BLaER1 treated with 17β-estradiol and CSF1 and Interleukin-3, amounts not matched to agents 10 nM and 100 nM (cell line): ENCODE measurements at regions not wholly inside any gene's neighbourhood (a gene's known extent, or its start where the extent isn't known, plus 50 kb on each side); places are given as distances from the start of the nearest gene placed in this dataset.

Experiments
- H3K27ac ChIP-seq, 11 experiments: shearing (Covaris generic); formaldehyde crosslinking; 2 replicates each; pipeline ENCODE4 v1.8.1; 2022
- H3K27me3 ChIP-seq, 11 experiments: shearing (Covaris generic); formaldehyde crosslinking; 2 replicates each; pipeline ENCODE4 v1.8.1; 2022
- H3K36me3 ChIP-seq, 11 experiments: shearing (Covaris generic); formaldehyde crosslinking; 2 replicates each; pipeline ENCODE4 v1.8.1; 2022
- H3K4me1 ChIP-seq, 10 experiments: shearing (Covaris generic); formaldehyde crosslinking; 2 replicates each; pipeline ENCODE4 v1.8.1; 2022
- H3K4me2 ChIP-seq, 11 experiments: shearing (Covaris generic); formaldehyde crosslinking; 2 replicates each; pipeline ENCODE4 v1.8.1; 2022
- H3K4me3 ChIP-seq, 10 experiments: shearing (Covaris generic); formaldehyde crosslinking; 2 replicates each; pipeline ENCODE4 v1.8.1; 2022
- H3K9ac ChIP-seq, 11 experiments: shearing (Covaris generic); formaldehyde crosslinking; 2 replicates each; pipeline ENCODE4 v1.8.1; 2022
- H3K9me3 ChIP-seq, 11 experiments: shearing (Covaris generic); formaldehyde crosslinking; replicated peaks in 1 of 11; 2 replicates each; pipeline ENCODE4 v1.8.1; 2022
- H4K20me1 ChIP-seq, 11 experiments: shearing (Covaris generic); formaldehyde crosslinking; 2 replicates each; pipeline ENCODE4 v1.8.1; 2022
- Cebpa-rat ChIP-seq, 11 experiments: shearing (Covaris generic); IDR thresholded peaks; 2 replicates each; pipeline ENCODE4 v1.8.1; 2022

DNA sequence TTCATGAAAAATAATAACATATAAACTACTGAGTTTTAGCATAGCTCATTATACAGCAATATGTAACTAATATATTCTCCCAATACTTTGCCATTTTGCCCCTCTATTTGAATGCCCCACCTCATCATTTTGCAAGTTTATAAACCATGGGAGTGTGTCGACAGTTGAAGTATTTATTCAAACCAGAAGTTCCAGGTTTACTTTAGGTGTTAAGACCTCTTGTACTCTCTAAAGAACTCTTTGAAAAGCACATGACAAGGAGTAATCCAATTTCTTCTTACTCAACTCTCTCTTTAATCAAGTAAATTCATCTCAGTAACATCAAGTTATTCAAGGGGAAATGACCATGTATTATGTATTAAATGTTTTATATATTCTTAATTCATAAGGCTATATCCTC is 240.7 kb downstream of the COX18 start:
- Histone ChIP-seq H3K27ac (no peak overlapping the region), H4K20me1 (no peaks in the 10 kb centered on the region), H3K4me3 (no peak overlapping the region), H3K9me3 (peaks cover 0 to 11% (median 6%) of the 10 kb centered on the region in 11 experiments; a peak in 9 of 22 replicates), H3K36me3 (no peaks in the 10 kb centered on the region), H3K9ac (no peak overlapping the region), H3K4me2 (no peak overlapping the region), H3K27me3 (no peaks in the 10 kb centered on the region), H3K4me1 (peaks cover 0 to 14% (median 0%) of the 10 kb centered on the region in 10 experiments; a peak in 4 of 20 replicates)
- TF ChIP-seq Cebpa-rat (IDR thresholded peaks at IDR 0.05): no peak

DNA sequence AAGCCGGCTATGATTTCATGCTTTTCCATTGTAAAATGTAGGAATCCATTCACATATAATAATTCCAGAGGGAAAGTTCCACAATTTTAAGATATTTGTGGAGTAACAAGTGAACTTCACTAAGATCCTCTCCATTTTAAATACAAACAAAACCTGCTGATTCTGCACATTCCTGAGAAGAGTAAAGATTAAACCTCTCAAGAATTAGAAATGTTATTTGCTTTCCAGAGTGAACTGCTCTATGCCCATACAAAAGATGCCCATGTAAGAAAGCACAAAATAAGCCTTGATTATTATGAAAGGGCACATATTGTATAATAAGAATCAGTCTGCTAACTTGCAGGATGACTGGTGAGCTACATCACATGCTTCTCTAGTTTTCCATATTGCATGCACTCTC is 241.5 kb downstream of the COX18 start:
- no peak for TF ChIP-seq Cebpa-rat (IDR thresholded peaks at IDR 0.05)
- Histone ChIP-seq H3K27ac (no peak overlapping the region), H3K4me2 (peak overlapping the region in 2 of 11 experiments; percentile 44 to 48; a peak in 3 of 22 replicates), H3K4me1 (peaks cover 0 to 14% (median 0%) of the 10 kb centered on the region in 10 experiments; a peak in 4 of 20 replicates), H3K4me3 (no peak overlapping the region), H3K9ac (no peak overlapping the region), H4K20me1 (no peaks in the 10 kb centered on the region), H3K9me3 (peaks cover 0 to 4% (median under 1%) of the 10 kb centered on the region in 11 experiments; a peak in 9 of 22 replicates), H3K36me3 (no peaks in the 10 kb centered on the region), H3K27me3 (no peaks in the 10 kb centered on the region)

GRCh38 chr4:72820107-72820506 is 249.4 kb downstream of the COX18 start:
- H3K27ac ChIP-seq: no peak overlapping the region
- H3K27me3 ChIP-seq: no peaks in the 10 kb centered on the region
- no peak for TF ChIP-seq Cebpa-rat (IDR thresholded peaks at IDR 0.05)
- peaks cover 0 to 12% (median 0%) of the 10 kb centered on the region in 10 experiments; a peak in 5 of 20 replicates for H3K4me1 ChIP-seq
- no peak overlapping the region for H3K9ac ChIP-seq
- H3K36me3 ChIP-seq: no peaks in the 10 kb centered on the region
- H3K4me2 ChIP-seq: no peak overlapping the region
- H3K9me3 ChIP-seq: no peaks in the 10 kb centered on the region
- H4K20me1 ChIP-seq: no peaks in the 10 kb centered on the region
- H3K4me3 ChIP-seq: no peak overlapping the region

- Histone ChIP-seq H4K20me1 (no peaks in the 10 kb centered on the region), H3K9ac (no peak overlapping the region), H3K4me1 (peaks cover 0 to 12% (median 0%) of the 10 kb centered on the region in 10 experiments; a peak in 5 of 20 replicates), H3K4me2 (peak overlapping the region in 3 of 11 experiments; percentile 10 to 38 (median 22); a peak in 3 of 22 replicates), H3K36me3 (no peaks in the 10 kb centered on the region), H3K27ac (no peak overlapping the region), H3K9me3 (no peaks in the 10 kb centered on the region; a peak in 1 of 22 replicates), H3K4me3 (no peak overlapping the region), H3K27me3 (no peaks in the 10 kb centered on the region)
- no peak for TF ChIP-seq Cebpa-rat (IDR thresholded peaks at IDR 0.05)
Observed at GRCh38 chr4:72817012-72817411, 248.0 kb upstream of the ADAMTS3 start.

DNA sequence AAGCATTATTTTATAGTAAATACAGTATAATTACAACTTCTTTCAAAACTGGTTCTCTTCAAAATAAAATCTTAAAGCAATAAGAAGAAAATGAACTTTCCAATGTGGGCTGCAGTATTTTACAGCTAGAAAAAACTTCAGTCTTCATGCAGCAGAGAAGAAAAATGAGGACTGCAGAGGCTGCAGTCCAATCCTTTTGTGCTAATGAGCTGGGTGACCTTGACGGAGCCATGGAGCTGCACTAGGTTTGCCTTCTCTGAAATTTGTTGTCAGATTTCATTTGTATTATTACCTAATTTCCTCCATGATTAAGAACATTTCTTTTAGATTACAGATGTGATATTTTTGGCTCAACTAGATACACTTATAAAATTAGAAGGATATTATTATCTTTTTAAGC is 245.2 kb upstream of the ADAMTS3 start:
- Histone ChIP-seq H3K4me3 (no peak overlapping the region), H3K27me3 (no peaks in the 10 kb centered on the region), H3K9ac (no peak overlapping the region), H3K9me3 (no peaks in the 10 kb centered on the region; a peak in 1 of 22 replicates), H4K20me1 (no peaks in the 10 kb centered on the region), H3K4me1 (peaks cover 0 to 6% (median 0%) of the 10 kb centered on the region in 10 experiments; a peak in 4 of 20 replicates), H3K36me3 (no peaks in the 10 kb centered on the region), H3K27ac (no peak overlapping the region), H3K4me2 (no peak overlapping the region)
- no peak for TF ChIP-seq Cebpa-rat (IDR thresholded peaks at IDR 0.05)

- Histone ChIP-seq H3K9ac (no peak overlapping the region), H4K20me1 (no peaks in the 10 kb centered on the region), H3K4me1 (no peaks in the 10 kb centered on the region), H3K27ac (no peak overlapping the region), H3K27me3 (no peaks in the 10 kb centered on the region), H3K36me3 (no peaks in the 10 kb centered on the region), H3K9me3 (no peaks in the 10 kb centered on the region; a peak in 1 of 22 replicates), H3K4me3 (no peak overlapping the region), H3K4me2 (no peak overlapping the region)
- no peak for TF ChIP-seq Cebpa-rat (IDR thresholded peaks at IDR 0.05)
Observed at GRCh38 chr4:72809208-72809607, 240.2 kb upstream of the ADAMTS3 start.

GRCh38 chr4:72805284-72805683 is 236.3 kb upstream of the ADAMTS3 start:
- H3K9me3 ChIP-seq: no peaks in the 10 kb centered on the region
- TF ChIP-seq Cebpa-rat (IDR thresholded peaks at IDR 0.05): no peak
- H3K4me2 ChIP-seq: no peak overlapping the region
- no peaks in the 10 kb centered on the region for H4K20me1 ChIP-seq
- H3K36me3 ChIP-seq: no peaks in the 10 kb centered on the region
- no peaks in the 10 kb centered on the region for H3K4me1 ChIP-seq
- no peaks in the 10 kb centered on the region for H3K27me3 ChIP-seq
- H3K4me3 ChIP-seq: no peak overlapping the region
- no peak overlapping the region for H3K9ac ChIP-seq
- no peak overlapping the region for H3K27ac ChIP-seq

GRCh38 chr4:72797486-72797885 is 228.5 kb upstream of the ADAMTS3 start:
- Histone ChIP-seq H3K9ac (no peak overlapping the region), H3K27ac (no peak overlapping the region), H3K36me3 (no peaks in the 10 kb centered on the region), H3K27me3 (no peaks in the 10 kb centered on the region), H3K9me3 (peaks cover 0 to 10% (median 7%) of the 10 kb centered on the region in 11 experiments; a peak in 12 of 22 replicates), H3K4me3 (no peak overlapping the region), H3K4me2 (no peak overlapping the region), H4K20me1 (no peaks in the 10 kb centered on the region), H3K4me1 (no peaks in the 10 kb centered on the region)
- TF ChIP-seq Cebpa-rat (IDR thresholded peaks at IDR 0.05): no peak

- Histone ChIP-seq H4K20me1 (no peaks in the 10 kb centered on the region), H3K27ac (no peak overlapping the region), H3K9ac (no peak overlapping the region), H3K4me2 (no peak overlapping the region), H3K27me3 (no peaks in the 10 kb centered on the region), H3K4me3 (no peak overlapping the region), H3K4me1 (no peaks in the 10 kb centered on the region), H3K36me3 (no peaks in the 10 kb centered on the region), H3K9me3 (no peaks in the 10 kb centered on the region)
- TF ChIP-seq Cebpa-rat (IDR thresholded peaks at IDR 0.05): no peak
Observed at GRCh38 chr4:72791054-72791453, 222.0 kb upstream of the ADAMTS3 start.

DNA sequence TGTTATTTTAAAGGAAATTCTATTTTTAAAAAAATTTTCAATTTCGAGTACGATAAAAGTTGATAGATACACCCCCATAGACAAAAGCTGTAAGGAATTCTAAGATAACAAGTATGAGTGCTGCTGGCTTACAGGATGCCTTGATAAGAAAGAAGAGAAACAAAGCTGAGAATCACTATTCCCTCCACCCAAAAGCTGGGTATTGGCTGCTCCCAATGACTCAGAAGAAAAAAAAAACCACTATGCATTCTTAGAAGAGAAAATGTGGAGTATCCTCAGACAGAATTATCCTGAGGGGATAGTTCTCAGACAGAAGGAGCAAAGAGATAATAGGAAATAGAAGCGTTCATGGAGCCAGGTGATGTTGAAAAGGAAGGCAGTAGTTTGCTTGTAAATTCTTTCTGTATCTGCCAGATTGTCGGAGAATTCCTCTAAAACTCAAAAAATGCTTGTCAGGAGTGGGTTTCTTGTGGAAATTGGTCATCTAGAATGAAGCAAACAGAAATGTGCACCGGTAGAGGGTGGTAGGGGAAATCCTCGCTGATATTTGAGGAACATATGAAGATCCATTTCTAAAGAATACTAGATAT is 217.5 kb upstream of the ADAMTS3 start:
- H3K4me3 ChIP-seq: no peak overlapping the region
- H3K9ac ChIP-seq: no peak overlapping the region
- no peak for TF ChIP-seq Cebpa-rat (IDR thresholded peaks at IDR 0.05)
- no peaks in the 10 kb centered on the region for H3K27me3 ChIP-seq
- no peaks in the 10 kb centered on the region for H3K9me3 ChIP-seq
- no peaks in the 10 kb centered on the region for H4K20me1 ChIP-seq
- no peaks in the 10 kb centered on the region for H3K4me1 ChIP-seq
- H3K27ac ChIP-seq: no peak overlapping the region
- no peaks in the 10 kb centered on the region for H3K36me3 ChIP-seq
- H3K4me2 ChIP-seq: no peak overlapping the region
